ENCODE measurements at regions not wholly inside any gene's neighbourhood (a gene's known extent, or its start where the extent isn't known, plus 50 kb on each side); places are given as distances from the start of the nearest gene placed in this dataset.

GRCh38 chr5:15159606-15160005 lies 288.0 kb upstream of the ANKH start:
- H3K27ac Mint-ChIP-seq: no peak overlapping the region
- DNase-seq (ENCODE audit: low spot score in 2 of 2, unreplicated experiment in 2 of 2): no peak

GRCh38 chr5:15142458-15142857 lies 270.9 kb upstream of the ANKH start:
- no peaks in the 10 kb centered on the region for H3K9me3 Mint-ChIP-seq
- H3K36me3 Mint-ChIP-seq: no peaks in the 10 kb centered on the region
- H3K27me3 Mint-ChIP-seq (ENCODE audit: low read depth): peaks cover 40% of the 10 kb centered on the region
- no peak overlapping the region for H3K27ac Mint-ChIP-seq
- no peak overlapping the region for H3K4me3 Mint-ChIP-seq
- TF ChIP-seq CTCF (IDR thresholded peaks at IDR 0.05; ENCODE audit: unreplicated experiment): no peak
- DNase-seq (ENCODE audit: low spot score in 2 of 2, unreplicated experiment in 2 of 2): no peak
- H3K4me1 Mint-ChIP-seq: no peaks in the 10 kb centered on the region

More at GRCh38 chr5:15159606-15160005, 288.0 kb upstream of the ANKH start:
- Mint-ChIP-seq H3K9me3 (no peaks in the 10 kb centered on the region), H3K4me3 (no peak overlapping the region), H3K4me1 (no peaks in the 10 kb centered on the region), H3K36me3 (no peaks in the 10 kb centered on the region), H3K27me3 (ENCODE audit: low read depth) (peaks cover 33% of the 10 kb centered on the region)
- TF ChIP-seq CTCF (IDR thresholded peaks at IDR 0.05; ENCODE audit: unreplicated experiment): no peak

DNA sequence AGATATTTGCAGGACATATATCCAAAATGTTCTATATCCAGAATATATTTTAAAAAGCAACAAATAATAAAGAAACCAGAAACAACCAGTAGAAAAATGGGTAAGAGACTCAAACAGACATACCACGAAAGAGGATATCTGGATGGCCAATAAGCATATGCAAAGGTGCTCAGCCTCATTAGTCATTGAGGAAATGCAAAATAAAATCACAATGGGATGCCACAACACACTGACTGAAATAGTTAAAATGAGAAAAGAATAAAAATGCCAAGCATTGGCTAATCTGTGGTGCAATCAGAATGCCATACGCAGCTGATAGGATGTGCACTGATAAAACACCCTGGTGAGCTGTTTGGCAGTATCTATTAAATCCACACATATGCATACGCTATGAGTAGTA lies 265.8 kb upstream of the ANKH start:
- Mint-ChIP-seq H3K27ac (no peak overlapping the region), H3K9me3 (no peaks in the 10 kb centered on the region), H3K4me3 (no peak overlapping the region), H3K4me1 (peaks cover 10% of the 10 kb centered on the region), H3K36me3 (no peaks in the 10 kb centered on the region), H3K27me3 (ENCODE audit: low read depth) (peaks cover 22% of the 10 kb centered on the region)
- no peak for DNase-seq (ENCODE audit: low spot score in 2 of 2, unreplicated experiment in 2 of 2)
- TF ChIP-seq CTCF (IDR thresholded peaks at IDR 0.05; ENCODE audit: unreplicated experiment): no peak

DNA sequence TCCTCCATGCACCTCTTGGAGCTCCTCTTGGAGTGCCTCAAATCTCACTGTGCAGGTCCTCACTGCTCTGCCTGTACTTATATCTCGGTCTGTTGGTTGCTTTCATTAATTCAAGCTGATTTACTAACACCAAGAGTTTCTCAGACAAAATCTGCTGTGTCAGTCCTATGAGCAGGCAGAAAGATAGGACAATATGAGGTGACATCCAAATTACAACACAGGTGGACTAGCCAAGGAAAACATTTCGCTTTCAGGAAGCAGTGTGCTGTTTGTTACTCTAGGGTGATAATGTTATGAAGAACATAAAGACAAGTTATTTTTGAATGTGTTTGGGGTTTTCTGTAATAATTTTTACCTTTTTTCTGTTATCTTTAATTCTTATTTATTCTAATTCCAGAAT lies 264.1 kb upstream of the ANKH start:
- peaks cover 15% of the 10 kb centered on the region for H3K27me3 Mint-ChIP-seq (ENCODE audit: low read depth)
- no peak for DNase-seq (ENCODE audit: low spot score in 2 of 2, unreplicated experiment in 2 of 2)
- H3K4me3 Mint-ChIP-seq: no peak overlapping the region
- H3K9me3 Mint-ChIP-seq: peaks cover 9% of the 10 kb centered on the region
- H3K27ac Mint-ChIP-seq: no peak overlapping the region
- H3K4me1 Mint-ChIP-seq: peaks cover 10% of the 10 kb centered on the region
- no peaks in the 10 kb centered on the region for H3K36me3 Mint-ChIP-seq
- no peak for TF ChIP-seq CTCF (IDR thresholded peaks at IDR 0.05; ENCODE audit: unreplicated experiment)

DNA sequence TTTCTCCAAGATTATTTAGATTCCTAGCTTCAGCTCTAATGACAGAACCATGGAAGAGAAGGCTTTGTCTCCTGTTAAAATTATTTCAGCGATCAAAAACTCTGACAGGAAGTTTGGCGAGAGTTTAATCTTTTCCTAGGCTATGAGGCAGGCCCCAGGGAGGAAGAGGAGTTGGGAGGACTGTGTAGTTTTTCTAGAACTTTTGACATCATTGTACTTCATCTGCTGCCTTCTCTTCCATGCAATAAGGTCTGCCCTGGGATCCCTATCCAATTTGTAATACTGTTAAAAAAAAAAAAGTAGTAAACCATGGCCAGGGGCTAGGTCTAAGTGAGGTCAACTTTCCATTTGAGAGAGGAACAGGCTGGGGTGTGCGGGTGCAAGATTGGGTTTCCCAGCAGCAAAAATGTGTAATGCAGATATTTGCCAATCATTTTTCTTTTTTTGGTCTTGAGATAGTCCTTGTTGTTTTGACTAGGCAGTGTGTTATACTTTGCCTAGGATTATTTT lies 261.9 kb upstream of the ANKH start:
- Mint-ChIP-seq H3K4me1 (peaks cover 10% of the 10 kb centered on the region), H3K9me3 (peaks cover 28% of the 10 kb centered on the region), H3K27ac (no peak overlapping the region), H3K36me3 (no peaks in the 10 kb centered on the region), H3K27me3 (ENCODE audit: low read depth) (no peaks in the 10 kb centered on the region), H3K4me3 (no peak overlapping the region)
- TF ChIP-seq CTCF (IDR thresholded peaks at IDR 0.05; ENCODE audit: unreplicated experiment): no peak
- no peak for DNase-seq (ENCODE audit: low spot score in 2 of 2, unreplicated experiment in 2 of 2)

Data from mesothelial cell of epicardium (in vitro differentiated cells).